GM19468 (cell line): ENCODE measurements at regions not wholly inside any gene's neighbourhood (a gene's known extent, or its start where the extent isn't known, plus 50 kb on each side); places are given as distances from the start of the nearest gene placed in this dataset.

Source experiments
- ATAC-seq: cut with Tn5 transposase; IDR thresholded peaks from one replicate; pipeline ENCODE4 v1.9.1; 2021; ENCODE audit warnings: mild to moderate bottlenecking, moderate library complexity, moderate number of reproducible peaks; ENCODE audit not compliant: unreplicated experiment; ENCODE audit errors: extremely low read depth

DNA sequence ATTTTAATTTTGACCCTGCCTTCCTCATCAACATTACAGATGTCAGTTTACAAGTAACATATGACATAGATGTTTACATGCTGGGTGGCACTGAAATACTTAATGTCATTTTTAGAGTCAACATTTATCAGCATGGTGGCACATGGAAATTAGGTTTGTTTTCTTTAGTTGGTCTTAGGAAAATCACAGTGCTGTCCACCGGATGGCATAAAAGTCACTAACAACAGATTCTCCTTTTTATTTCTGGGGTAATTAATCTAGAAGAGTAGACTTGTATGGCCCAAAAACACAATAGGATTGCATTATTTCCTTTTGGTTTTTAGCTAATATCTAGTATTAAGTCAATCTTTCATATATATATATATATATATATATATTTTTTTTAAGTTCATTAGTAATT is 88.6 kb upstream of the HHIP start:
- ATAC-seq: no peak

DNA sequence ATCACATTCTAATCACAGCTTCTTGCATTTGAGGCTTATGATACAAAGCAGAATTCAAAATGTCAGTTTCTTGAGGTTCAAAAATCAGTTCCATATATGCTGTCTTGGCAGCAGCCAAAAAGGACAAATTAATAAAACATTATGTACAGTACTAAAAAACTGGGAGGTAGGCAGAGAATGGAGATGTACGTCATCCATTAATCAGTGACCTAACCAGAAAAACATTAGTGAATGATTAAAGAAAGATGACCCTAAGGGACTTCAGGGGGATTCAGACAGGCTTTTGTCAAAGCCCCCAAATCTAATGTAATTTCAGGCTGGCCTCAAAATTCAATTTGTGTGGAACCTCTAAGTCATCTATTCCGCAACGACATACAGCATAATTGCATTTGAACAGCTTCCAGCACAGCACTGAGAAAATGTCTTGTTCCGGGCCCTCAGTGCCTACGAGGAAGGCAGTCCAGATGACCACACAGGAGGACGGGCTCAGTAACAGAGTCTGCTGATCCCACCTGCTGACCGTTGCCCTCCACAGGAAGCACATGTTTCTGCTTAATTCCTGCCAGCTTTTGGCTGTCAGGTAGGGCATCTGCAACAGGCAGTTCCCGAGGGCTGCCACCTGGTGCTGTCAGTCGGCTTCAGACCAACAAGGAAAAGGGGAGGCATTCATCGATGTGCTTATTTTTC is 83.8 kb upstream of the HHIP start:
- no peak for ATAC-seq

DNA sequence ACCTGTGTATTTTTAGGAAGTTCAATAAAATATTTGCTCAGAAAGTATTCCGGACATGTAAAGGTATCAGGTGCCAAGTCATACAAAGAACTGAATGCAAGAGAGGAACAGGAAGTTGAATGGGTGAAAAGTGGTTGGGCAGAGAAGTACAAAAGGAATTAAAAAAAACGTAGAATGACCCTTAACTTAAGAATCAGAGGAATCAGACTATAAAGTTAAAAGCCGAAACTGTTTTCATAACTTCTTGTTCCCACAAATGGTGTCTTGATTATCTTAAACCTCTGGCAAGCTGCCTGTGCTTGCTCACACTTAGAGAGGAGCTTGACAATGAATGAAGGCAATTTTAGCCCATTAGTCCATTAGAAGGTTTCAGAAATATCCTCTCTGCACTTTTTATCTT is 81.6 kb upstream of the HHIP start:
- no peak for ATAC-seq

DNA sequence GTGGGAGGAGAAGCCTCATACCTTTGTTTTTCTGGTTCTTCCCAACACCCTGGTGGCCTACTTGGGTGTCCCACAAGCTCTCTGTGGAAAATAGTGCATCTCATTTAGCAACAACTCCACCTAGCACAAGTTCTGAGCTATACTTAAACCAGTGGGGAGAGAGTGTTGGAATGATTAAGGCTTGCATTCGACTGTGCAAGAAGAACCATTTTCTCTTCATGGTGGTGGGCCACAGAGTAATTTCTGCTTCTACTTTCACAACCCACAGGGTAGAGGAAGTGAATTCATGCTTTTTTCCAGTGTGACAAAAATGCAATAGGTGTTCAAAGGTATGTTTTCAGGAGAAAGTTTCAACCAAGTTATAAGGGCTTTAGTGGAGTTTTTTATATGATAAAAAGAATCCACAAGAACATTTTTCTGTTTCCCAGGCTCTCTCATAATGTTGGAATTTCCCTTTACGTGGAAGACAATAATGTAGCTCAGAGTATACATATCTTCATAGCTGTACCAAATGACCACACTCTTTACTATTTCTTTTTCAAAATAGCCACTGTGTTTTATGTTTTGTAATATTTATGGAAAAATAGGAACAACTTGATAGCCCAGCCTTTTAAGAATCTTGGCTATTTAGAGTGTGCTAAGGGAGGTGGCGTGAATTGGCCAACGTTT is 80.3 kb upstream of the HHIP start:
- ATAC-seq: no peak

DNA sequence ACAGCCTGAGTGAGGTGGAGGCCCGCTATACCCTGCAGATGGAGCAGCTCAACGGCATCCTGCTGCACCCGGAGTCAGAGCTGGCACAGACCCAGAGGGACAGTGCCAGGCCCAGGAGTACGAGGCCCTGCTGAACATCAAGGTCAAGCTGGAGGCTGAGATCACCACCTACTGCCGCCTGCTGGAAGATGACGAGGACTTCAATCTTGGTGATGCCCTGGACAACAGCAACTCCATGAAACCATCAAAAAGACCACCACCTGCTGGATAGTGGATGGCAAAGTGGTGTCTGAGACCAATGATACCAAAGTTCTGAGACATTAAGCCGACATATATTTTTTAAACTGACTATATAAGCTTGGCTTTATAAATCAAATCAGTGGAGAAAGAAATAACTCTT is 73.3 kb upstream of the HHIP start:
- ATAC-seq: no peak

DNA sequence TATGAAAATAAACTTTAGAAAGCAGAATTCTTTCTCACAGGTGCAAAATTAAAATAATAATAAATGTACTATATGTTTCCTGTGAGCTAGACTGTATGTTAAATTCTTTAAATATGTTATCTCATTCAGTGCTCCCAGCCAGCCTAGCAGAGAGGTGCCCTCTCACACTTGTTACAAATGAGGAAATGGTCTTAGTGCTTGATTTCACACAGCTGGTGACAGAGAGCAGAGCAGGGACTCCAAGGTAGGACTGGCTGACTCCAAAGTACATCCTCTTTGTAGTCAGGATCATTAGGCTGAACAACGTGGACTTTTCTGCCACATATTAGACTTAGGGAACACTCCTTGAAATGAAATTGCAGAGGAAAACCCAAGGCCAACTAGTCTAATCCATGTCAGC is 72.0 kb upstream of the HHIP start:
- peak; percentile 88 for ATAC-seq

DNA sequence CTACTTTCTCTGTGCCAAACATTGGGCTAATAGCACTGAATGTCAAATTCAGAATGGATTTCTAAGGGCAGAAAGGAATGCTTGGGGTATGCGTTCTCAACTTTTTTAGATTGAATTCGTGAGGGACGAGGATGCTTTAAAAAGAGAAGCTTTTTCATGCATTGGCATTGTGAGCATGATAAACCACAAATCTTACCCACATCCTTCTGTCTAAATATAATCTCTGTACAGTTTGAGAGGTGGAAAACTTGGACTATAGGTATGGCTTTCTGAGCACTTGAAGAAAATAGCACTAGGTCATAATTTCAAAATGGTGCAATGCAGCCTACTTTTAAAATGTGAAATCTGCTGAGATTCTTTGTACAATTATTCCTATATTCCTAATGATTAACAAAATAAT is 71.4 kb upstream of the HHIP start:
- no peak for ATAC-seq

DNA sequence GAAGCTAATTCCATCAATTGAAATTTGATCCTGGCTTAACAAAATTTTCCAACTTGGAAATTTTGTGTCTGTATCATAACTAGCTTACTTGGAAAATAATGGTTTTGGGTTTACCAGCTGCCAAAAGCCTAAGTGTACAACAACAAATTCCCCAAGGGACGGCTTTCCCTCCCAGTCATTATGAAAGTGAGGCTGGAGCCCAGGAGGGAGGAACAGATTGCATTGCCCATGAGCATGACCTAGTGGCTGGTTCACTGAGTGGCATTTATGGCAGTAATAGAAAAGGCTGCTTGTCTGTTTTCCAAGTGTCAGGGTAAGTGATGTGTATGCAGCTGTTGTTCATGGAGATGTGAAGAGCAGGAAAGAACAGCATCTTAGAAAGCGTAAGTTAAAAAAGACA is 70.8 kb upstream of the HHIP start:
- no peak for ATAC-seq

DNA sequence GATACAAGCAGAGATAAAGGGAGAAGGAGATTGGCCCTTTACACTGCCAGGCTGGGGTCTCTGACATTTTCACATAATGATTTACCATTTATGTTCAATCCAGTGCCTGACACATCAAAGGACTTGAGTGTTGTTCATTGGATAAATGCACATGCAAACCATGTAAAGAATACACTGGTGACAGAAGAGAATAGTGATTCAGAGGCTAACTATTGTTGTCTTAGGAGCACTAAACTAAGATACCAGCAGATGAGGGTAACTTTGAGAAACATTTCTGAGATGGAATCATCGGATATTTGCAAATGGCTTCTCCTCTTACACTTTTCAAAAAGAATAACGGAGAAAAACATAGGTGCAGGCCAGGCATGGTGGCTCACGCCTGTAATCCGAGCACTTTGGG is 67.3 kb upstream of the HHIP start:
- no peak for ATAC-seq

DNA sequence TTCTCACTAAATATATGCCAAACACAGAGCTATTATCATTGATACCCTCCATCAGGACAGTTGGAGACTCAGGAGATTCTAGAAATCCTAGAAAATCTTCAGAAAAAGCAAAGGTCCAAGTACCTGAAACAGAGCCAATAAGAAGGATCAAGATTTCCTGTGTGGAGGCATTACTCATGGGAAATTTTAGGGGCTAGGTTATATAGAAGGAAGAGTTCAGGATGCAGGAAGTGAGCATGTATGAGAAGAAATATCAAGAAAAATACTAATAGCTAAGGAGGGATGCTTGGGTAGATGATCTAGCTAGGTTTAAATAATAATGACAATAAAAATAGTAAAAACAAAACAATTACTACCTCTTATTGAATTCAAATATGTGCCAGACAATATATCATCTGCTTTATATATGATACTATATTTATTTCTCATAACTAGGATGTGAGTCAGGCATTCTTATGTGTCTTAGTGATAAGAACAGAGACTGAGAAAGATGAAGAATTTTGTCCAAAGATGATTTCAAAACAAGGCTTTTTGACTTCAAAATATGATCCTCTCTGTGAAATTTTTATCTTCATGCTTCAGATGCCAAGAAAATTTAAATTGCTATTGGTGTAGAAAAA is 66.4 kb upstream of the HHIP start:
- ATAC-seq: no peak

DNA sequence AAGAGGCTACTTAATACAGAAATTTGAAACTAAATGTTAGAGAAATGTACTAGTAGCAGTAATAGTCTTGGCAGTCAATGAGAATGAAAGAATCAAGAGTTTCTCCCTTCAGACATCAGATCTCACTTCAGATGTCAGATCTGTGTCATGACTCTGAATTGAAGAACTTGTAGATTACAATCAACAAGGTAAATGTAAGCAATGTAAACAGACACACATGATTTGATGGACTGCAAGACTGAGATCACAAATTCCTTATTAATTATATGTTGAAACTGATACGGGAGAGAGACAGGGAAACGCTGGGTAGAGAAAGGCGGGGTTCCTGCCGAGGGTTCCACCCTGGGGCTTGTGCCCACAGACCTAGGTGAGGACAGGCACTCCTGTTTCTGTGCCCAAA is 65.5 kb upstream of the HHIP start:
- ATAC-seq: no peak

DNA sequence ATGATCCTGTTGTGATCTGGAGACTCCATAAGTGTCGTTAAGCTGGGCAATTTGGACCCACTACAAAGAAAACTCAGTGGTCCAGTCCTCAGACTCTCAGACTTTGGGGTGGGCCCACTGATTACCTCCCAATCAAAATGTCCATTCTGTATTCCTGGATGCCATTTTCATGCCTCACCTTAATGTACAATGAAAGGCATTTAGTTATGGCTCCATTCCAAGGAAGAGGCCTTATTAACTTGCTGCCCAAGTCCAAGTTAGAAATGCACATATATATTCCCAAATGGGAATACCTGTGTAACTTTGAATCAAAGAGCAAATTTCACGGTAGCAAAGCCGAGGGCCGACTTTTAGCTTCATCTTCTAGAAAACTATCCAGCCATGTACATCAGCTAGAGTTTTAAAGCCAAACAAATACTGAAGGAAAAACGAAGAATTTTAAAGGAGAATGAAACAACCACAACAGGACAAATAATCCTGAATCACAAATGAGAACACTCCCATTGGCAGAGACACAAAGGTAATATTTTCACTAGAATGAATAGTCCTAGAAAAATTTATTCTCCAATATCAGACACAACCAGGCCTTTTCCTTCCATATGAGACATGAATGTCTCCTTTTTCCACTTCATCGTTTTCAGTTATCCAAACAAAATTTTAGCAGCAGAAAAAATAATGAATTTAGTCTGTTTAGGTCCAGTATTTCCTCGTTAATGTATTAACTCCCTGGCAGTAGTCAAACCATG is 63.7 kb upstream of the HHIP start:
- ATAC-seq: no peak

DNA sequence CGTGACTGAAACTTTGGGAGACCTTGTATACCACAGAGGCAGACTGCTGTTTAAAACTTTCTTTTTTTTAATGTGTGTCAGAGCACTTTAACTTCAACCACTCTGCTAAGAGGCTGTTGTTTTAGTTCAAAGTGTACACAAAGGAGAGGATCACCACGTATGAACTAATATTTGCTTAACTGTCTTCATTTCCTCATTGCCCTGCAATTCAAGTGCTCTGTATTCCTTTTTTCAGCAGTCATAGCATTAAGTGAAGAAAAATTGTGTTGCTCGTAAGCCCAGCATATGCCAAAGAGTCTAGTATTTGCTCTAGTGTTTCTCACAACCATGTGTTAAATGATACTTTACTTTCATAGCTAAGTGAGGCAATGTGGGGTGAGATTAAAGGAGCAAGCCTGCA is 63.0 kb upstream of the HHIP start:
- no peak for ATAC-seq

DNA sequence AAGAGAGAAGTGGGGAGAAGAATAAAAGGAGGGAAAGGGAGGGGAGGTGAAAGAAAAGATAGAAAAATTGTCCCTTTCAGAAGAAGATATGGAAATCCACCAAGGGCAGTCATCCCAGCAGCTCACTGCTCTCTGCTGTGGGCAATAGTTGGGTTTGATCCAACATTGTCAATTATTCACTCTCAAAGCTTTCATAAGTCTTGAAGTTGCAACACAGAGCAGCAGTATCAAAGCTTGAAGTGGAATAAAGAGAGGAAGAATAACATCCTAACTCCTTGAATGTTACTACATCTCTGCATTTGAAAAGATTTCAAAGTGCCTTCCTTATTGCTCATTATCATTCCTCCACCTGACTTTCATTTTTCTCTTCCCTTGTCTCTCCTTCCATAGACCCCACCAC is 62.3 kb upstream of the HHIP start:
- ATAC-seq: no peak

DNA sequence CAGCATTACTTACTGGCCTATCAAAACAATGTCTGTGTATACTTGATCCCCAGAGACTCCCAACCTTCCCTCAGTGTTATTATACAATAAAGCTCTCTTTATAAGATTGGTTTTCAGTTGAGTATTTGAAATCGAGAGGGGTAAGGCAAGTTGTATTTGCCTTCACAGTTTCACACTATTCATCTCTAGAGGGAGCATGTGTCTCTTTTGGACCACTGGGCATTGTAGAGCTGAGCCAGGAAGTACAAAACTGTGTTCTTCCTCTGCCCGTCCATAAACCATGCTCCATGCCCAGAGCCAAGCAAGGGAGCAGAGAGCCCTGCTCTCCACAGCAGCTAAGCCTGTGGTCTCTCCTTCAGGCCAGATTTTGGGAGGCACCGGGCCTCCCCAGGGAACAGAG is 61.5 kb upstream of the HHIP start:
- ATAC-seq: no peak

DNA sequence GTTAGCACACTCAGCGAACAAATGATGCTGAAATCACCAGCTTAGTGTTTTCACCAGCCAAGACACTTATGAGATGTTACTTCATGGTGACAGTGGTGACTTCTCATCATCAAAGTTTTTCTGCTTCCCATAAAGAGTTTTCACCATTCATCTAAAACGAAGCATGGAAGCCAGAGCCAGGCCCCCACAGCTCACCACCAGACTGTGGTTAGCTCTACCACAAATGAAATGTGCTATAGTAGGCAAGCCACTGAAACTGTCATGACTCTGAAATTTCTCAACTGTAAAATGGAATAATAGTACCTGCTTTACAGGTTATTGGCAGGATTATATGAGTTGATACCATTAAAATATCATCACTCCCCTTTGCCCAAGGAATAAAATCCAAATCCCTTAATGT is 56.4 kb upstream of the HHIP start:
- ATAC-seq: no peak

DNA sequence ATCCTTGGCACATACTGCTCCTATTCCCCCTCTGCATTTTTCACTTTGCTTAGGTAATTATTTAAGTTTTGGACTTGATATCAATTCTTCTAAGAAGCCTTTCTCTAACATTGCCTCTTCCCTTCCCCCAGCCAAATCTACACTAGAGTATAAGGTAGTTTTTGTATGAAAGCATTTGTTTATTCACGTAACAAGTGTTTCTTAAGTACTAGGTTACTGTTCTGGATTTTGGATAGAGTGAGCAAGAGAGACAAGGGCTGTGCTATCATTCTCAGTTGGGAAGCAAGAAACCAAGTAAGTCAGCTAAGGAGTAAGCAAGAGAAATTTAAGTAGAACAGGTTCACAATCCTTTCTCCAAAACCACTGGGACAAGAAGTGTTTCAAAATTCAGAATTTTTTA is 55.9 kb upstream of the HHIP start:
- no peak for ATAC-seq

DNA sequence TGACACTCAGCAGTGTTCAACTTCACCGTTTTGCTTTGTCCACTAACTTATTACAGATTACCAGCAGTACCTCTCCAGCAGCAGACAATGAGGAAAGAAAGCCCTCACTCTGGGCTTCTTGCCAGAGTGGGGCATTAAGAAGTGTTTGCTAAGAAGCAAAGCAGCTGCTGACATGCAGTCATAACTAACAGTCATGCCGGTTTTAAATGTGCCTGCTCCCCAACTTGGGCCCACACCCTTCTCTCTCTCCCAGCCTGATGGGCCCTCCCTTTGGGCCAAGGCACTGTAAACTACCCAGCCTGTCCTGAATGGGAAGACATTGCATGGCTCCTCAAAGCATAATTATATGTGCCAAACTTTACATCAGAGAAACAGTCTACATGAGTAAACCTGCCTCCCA is 54.6 kb upstream of the HHIP start:
- ATAC-seq: no peak

DNA sequence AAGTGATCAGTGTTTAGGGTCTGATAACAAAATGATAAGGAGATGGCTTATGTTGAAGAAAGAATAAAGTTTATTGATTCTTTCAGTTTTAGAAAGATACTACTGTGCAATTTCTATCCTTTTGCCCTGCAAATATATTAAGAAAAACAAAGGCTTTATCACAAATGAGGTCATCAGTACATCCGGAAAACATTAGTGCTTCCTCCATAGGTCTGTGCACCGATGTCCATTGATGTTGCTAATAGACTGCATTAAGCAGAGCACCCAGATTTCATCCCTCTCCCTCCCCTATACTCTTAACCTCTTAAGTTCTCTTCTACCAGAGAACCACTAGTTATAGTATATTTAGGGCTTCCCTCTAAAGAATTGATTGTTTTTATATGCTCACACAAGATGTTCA is 53.7 kb upstream of the HHIP start:
- ATAC-seq: no peak

DNA sequence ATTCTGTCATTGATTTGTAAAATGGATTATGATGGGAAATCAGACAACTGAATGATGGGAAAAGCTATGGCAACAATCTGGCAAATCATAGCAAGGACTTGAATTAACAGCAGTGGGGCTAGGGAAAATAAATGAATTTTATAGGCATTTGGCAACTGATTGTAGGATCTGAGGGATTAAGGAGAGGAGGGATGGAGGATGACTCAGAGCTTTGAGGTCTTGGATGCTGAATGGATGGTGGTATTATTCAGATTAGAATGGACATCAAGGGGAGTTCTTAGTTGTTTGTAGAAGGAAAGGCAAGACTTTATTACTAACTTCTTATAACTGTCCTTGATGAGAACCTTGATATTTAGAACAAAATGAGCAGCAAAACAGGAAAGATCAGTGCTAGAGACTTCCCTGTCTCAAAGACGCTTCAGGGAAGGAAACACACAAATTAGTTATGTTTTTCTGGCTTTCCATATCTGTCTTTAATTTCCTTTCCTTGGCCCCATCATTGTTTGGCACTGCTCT is 51.4 kb upstream of the HHIP start:
- no peak for ATAC-seq

DNA sequence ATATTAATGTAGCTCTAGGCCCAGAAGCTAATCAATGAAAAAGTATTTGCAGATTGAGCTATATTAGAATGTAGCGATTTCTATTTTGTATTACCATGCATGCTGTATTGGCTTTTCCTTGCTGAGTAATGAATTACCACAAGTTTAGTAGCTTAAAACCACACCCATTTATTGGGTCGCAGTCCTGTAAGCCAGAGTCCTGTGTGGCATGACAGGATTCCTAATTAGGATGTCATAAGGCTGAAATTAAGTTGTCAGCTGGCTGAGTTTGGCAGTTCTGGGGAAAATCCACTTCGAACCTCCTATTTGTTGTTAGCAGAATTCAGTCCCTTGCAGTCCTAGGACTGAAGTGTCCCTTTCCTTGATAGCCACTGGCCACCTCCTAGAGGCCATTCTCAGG is 50.3 kb upstream of the HHIP start:
- no peak for ATAC-seq
